GF-D8 (cell line): ENCODE measurements at regions not wholly inside any gene's neighbourhood (a gene's known extent, or its start where the extent isn't known, plus 50 kb on each side); places are given as distances from the start of the nearest gene placed in this dataset.

Source experiments
- DNase-seq: peaks from one replicate; lab custom pipeline; 2025; lab: John Stamatoyannopoulos, UW

GRCh38 chr5:103624675-103625074 lies 62.1 kb upstream of the NUDT12 start:
- no peak for DNase-seq

- DNase-seq: no peak
Observed at GRCh38 chr5:103624035-103624480, 61.5 kb upstream of the NUDT12 start.

GRCh38 chr5:103623425-103623824 lies 60.8 kb upstream of the NUDT12 start:
- DNase-seq: no peak

GRCh38 chr5:103621548-103621930 lies 59.0 kb upstream of the NUDT12 start:
- DNase-seq: no peak

GRCh38 chr5:103620851-103621547 lies 58.4 kb upstream of the NUDT12 start:
- DNase-seq: no peak

GRCh38 chr5:103617913-103618312 lies 55.3 kb upstream of the NUDT12 start:
- DNase-seq: no peak

- DNase-seq: no peak
Observed at GRCh38 chr5:103617090-103617489, 54.5 kb upstream of the NUDT12 start.

- DNase-seq: no peak
Observed at GRCh38 chr5:103612545-103612944, 50.0 kb upstream of the NUDT12 start.
